Transverse colon (tissue), 4 donors: ENCODE measurements at regions not wholly inside any gene's neighbourhood (a gene's known extent, or its start where the extent isn't known, plus 50 kb on each side); places are given as distances from the start of the nearest gene placed in this dataset.

Experiments used
- CTCF ChIP-seq, 5 experiments: fragments of 200-600 bp in 3 of 5; fragments of 450-650 bp in 2 of 5; sonication (generic) in 3 of 5; IDR thresholded peaks; 1 replicate in 2 of 5; 2 replicates in 3 of 5; pipeline ENCODE4 v1.5.1; 2016 to 2017; ENCODE audit warnings: antibody characterized with exemption in 5 of 5, inconsistent platforms in 3 of 5, mild to moderate bottlenecking in 2 of 5, moderate library complexity in 1 of 5
- POLR2AphosphoS5 ChIP-seq, 3 donors: sonication (generic); formaldehyde crosslinking; IDR thresholded peaks; one replicate each; pipeline ENCODE4 v1.6.1; 2016; ENCODE audit warnings: antibody characterized with exemption in 3 of 3

GRCh38 chr3:193933451-193933850 is 202.5 kb upstream of the HES1 start:
- no peak for TF ChIP-seq CTCF (IDR thresholded peaks at IDR 0.05)
- TF ChIP-seq POLR2AphosphoS5 (IDR thresholded peaks at IDR 0.05) = no peak
